ENCODE measurements at regions not wholly inside any gene's neighbourhood (a gene's known extent, or its start where the extent isn't known, plus 50 kb on each side); places are given as distances from the start of the nearest gene placed in this dataset.
"Not testable (repeated sequence)": the region's sequence is repeated elsewhere in the genome, so short reads cannot be mapped to it uniquely, and the experiment has no call there.

- no peak overlapping the region for H3K27ac Mint-ChIP-seq
- no peaks in the 10 kb centered on the region for H3K27me3 Mint-ChIP-seq (ENCODE audit: insufficient read depth)
- intact Hi-C loops (cut with micrococcal nuclease) = no loop called here
- no peaks in the 10 kb centered on the region for H3K36me3 Mint-ChIP-seq (ENCODE audit: low read depth)
- H3K4me1 Mint-ChIP-seq (ENCODE audit: low read depth) = no peaks in the 10 kb centered on the region
- H3K4me3 Mint-ChIP-seq = no peak overlapping the region
- DNase-seq (ENCODE audit: low spot score) = no peak
- no peaks in the 10 kb centered on the region for H3K9me3 Mint-ChIP-seq
Observed at GRCh38 chr11:134589129-134589528, 177.1 kb upstream of the B3GAT1 start.

DNA sequence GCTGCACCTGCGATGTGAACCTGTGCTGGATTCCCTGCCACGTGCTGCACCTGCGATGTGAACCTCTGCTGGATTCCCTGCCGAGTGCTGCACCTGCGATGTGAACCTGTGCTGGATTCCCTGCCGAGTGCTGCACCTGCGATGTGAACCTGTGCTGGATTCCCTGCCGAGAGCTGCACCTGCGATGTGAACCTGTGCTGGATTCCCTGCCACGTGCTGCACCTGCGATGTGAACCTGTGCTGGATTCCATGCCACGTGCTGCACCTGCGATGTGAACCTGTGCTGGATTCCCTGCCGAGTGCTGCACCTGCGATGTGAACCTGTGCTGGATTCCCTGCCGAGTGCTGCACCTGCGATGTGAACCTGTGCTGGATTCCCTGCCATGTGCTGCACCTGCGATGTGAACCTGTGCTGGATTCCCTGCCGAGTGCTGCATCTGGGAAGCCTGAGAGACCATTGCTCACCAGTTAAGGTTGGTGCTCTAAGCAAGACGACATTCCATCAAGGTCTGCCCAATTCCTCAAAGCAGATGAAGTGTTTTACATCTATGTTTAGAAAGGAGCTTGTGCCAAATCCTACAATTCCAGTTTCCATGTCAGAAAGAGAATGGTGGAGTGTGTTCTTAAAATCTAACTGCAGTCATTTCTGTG is 176.5 kb upstream of the B3GAT1 start:
- H3K27ac Mint-ChIP-seq; H3K4me3 Mint-ChIP-seq; H3K36me3 Mint-ChIP-seq (ENCODE audit: low read depth); DNase-seq (ENCODE audit: low spot score); H3K9me3 Mint-ChIP-seq; intact Hi-C loops (cut with micrococcal nuclease); H3K27me3 Mint-ChIP-seq (ENCODE audit: insufficient read depth); H3K4me1 Mint-ChIP-seq (ENCODE audit: low read depth): not testable (repeated sequence)

DNA sequence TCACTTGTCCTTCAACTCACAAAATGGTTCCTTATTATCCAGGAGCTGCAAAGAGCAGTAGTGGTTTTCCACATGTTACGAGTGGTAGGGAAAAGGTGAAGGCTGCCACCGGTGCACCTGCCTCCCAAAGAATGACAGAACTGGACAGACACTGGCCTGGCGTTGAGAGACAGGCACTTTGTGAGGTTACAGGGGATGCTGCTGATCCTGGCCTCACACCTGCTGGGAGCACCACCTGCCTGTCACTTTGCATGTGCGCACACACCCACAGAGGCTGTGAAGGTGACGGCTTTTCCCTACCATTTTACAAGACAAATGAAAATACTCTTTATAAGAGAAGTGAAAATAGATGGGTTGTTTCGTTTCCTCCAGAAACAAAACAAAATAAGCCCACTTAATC is 175.3 kb upstream of the B3GAT1 start:
- Mint-ChIP-seq H3K9me3 (no peaks in the 10 kb centered on the region), H3K27ac (no peak overlapping the region), H3K36me3 (ENCODE audit: low read depth) (no peaks in the 10 kb centered on the region), H3K4me1 (ENCODE audit: low read depth) (peaks cover 10% of the 10 kb centered on the region), H3K27me3 (ENCODE audit: insufficient read depth) (no peaks in the 10 kb centered on the region), H3K4me3 (no peak overlapping the region)
- intact Hi-C loops (cut with micrococcal nuclease) = no loop called here
- no peak for DNase-seq (ENCODE audit: low spot score)

DNA sequence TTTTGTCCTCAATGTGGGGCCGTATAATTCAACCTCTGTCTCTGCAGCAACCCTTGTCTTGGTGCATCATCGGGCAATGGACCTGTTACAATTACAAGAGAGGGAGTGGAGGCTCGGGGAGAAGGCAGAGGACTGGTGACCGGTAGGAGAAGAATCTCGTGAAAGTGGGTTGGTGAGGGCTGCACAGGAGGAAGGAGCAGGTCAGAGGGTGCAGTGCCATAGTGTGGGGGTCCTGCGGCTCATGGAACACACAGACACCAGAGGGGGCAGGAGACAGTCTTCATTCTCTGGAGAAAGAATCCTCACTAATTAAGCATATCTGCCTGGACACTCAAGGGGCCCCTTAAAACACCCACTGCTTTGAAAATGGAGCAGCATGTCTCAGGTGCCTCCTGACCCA is 174.7 kb upstream of the B3GAT1 start:
- no peak for DNase-seq (ENCODE audit: low spot score)
- Mint-ChIP-seq H3K9me3 (no peaks in the 10 kb centered on the region), H3K4me1 (ENCODE audit: low read depth) (peaks cover 10% of the 10 kb centered on the region), H3K27me3 (ENCODE audit: insufficient read depth) (no peaks in the 10 kb centered on the region), H3K27ac (no peak overlapping the region), H3K36me3 (ENCODE audit: low read depth) (no peaks in the 10 kb centered on the region), H3K4me3 (no peak overlapping the region)
- intact Hi-C loops (cut with micrococcal nuclease) = no loop called here

GRCh38 chr11:134585666-134586610 is 173.9 kb upstream of the B3GAT1 start:
- Mint-ChIP-seq H3K4me3 (no peak overlapping the region), H3K36me3 (ENCODE audit: low read depth) (no peaks in the 10 kb centered on the region), H3K4me1 (ENCODE audit: low read depth) (peaks cover 10% of the 10 kb centered on the region), H3K27me3 (ENCODE audit: insufficient read depth) (peaks cover 3% of the 10 kb centered on the region), H3K27ac (no peak overlapping the region), H3K9me3 (no peaks in the 10 kb centered on the region)
- no peak for DNase-seq (ENCODE audit: low spot score)
- intact Hi-C loops (cut with micrococcal nuclease) = no loop called here

- Mint-ChIP-seq H3K4me3 (no peak overlapping the region), H3K27me3 (ENCODE audit: insufficient read depth) (peaks cover 5% of the 10 kb centered on the region), H3K36me3 (ENCODE audit: low read depth) (no peaks in the 10 kb centered on the region), H3K27ac (no peak overlapping the region), H3K4me1 (ENCODE audit: low read depth) (peaks cover 10% of the 10 kb centered on the region), H3K9me3 (no peaks in the 10 kb centered on the region)
- intact Hi-C loops (cut with micrococcal nuclease) = no loop called here
- DNase-seq (ENCODE audit: low spot score) = no peak
Observed at GRCh38 chr11:134584706-134585445, 172.8 kb upstream of the B3GAT1 start.

- Mint-ChIP-seq H3K27ac (no peak overlapping the region), H3K4me1 (ENCODE audit: low read depth) (peaks cover 10% of the 10 kb centered on the region), H3K27me3 (ENCODE audit: insufficient read depth) (peaks cover 5% of the 10 kb centered on the region), H3K4me3 (no peak overlapping the region), H3K36me3 (ENCODE audit: low read depth) (no peaks in the 10 kb centered on the region), H3K9me3 (no peaks in the 10 kb centered on the region)
- DNase-seq (ENCODE audit: low spot score) = no peak
- intact Hi-C loops (cut with micrococcal nuclease) = no loop called here
Observed at GRCh38 chr11:134584001-134584561, 172.0 kb upstream of the B3GAT1 start.

DNA sequence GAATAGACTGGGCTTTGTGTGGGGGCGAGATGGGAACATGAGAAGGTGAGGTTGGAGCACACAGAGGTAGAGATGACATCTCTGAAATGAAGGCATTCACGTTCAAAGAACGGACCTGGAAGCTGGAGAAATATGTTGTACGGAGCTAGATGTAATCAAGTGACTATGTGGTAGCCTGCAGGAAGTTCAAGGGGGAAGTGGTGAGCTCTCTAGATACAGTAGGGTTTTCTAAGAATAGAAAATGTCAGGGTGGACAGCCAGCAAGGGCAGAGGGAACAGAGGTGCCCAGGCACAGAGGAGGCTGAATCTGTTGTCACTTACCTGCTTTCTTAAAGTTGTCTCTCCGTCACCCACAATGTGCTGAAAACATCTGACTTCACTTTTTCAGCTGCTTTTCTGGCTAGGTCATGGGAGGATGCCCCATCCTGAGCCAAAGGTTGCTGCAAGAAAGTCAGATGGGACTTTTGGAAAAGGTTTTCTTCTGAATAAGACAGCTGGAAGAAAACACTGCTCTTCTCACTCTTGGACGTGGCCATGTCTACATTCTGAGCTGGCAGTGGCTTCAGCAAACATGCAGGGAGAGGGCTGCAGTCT is 171.5 kb upstream of the B3GAT1 start:
- no peak for DNase-seq (ENCODE audit: low spot score)
- peaks cover 5% of the 10 kb centered on the region for H3K27me3 Mint-ChIP-seq (ENCODE audit: insufficient read depth)
- H3K36me3 Mint-ChIP-seq (ENCODE audit: low read depth) = no peaks in the 10 kb centered on the region
- H3K4me1 Mint-ChIP-seq (ENCODE audit: low read depth) = peaks cover 10% of the 10 kb centered on the region
- intact Hi-C loops (cut with micrococcal nuclease) = no loop called here
- no peak overlapping the region for H3K4me3 Mint-ChIP-seq
- no peaks in the 10 kb centered on the region for H3K9me3 Mint-ChIP-seq
- H3K27ac Mint-ChIP-seq = no peak overlapping the region

DNA sequence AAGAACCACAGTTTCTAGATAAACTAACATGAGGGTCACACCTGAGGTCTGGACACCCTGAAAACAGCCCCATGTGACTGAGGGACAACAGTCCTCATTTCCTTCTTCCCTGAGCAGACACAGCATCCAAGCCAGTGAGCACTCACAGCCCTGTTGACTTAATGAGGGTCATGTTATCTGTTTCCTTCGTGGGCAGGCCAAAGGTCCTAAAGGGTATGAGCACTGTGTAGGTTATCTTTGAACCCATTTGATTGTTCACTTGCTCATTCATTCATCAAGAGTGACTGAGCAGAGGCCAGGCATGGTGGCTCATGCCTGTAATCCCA is 170.7 kb upstream of the B3GAT1 start:
- intact Hi-C loops (cut with micrococcal nuclease) = no loop called here
- H3K4me1 Mint-ChIP-seq (ENCODE audit: low read depth) = peaks cover 10% of the 10 kb centered on the region

GRCh38 chr11:134581966-134582769 is 170.1 kb upstream of the B3GAT1 start:
- DNase-seq (ENCODE audit: low spot score) = no peak
- no peaks in the 10 kb centered on the region for H3K36me3 Mint-ChIP-seq (ENCODE audit: low read depth)
- no peak overlapping the region for H3K4me3 Mint-ChIP-seq
- no peak overlapping the region for H3K27ac Mint-ChIP-seq
- no peaks in the 10 kb centered on the region for H3K9me3 Mint-ChIP-seq
- peaks cover 5% of the 10 kb centered on the region for H3K27me3 Mint-ChIP-seq (ENCODE audit: insufficient read depth)
- intact Hi-C loops (cut with micrococcal nuclease) = no loop called here
- H3K4me1 Mint-ChIP-seq (ENCODE audit: low read depth) = peaks cover 10% of the 10 kb centered on the region

More for the DNA sequence above, 170.7 kb upstream of the B3GAT1 start:
- no peaks in the 10 kb centered on the region for H3K36me3 Mint-ChIP-seq (ENCODE audit: low read depth)
- no peak overlapping the region for H3K4me3 Mint-ChIP-seq
- no peak for DNase-seq (ENCODE audit: low spot score)
- peaks cover 5% of the 10 kb centered on the region for H3K27me3 Mint-ChIP-seq (ENCODE audit: insufficient read depth)
- no peaks in the 10 kb centered on the region for H3K9me3 Mint-ChIP-seq
- H3K27ac Mint-ChIP-seq = no peak overlapping the region

DNA sequence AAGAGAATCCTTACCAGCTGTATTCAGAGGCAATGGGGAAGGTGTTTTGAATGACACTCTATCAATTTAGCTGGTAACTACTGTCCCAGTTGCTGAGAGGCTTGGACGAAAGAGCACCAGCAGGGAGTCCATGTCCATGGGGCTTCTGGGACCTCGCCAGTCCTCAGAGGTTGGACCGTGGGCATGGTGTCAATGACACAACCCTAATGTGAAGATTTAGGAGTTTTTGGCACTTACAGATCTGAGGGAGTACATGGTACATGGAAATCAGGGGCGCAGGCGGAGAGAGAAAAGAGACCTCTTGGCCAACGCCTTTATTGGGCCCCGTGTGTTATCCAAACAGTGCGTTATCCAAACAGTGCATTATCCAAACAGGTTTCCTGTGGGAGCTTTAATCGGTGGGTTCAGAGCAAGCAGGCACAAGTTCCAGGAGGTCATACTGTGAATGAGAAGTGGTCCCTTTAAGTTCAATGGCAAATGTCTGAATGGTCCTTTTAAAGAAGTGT is 169.1 kb upstream of the B3GAT1 start:
- intact Hi-C loops (cut with micrococcal nuclease) = no loop called here
- Mint-ChIP-seq H3K27me3 (ENCODE audit: insufficient read depth) (peaks cover 5% of the 10 kb centered on the region), H3K4me1 (ENCODE audit: low read depth) (peaks cover 10% of the 10 kb centered on the region), H3K36me3 (ENCODE audit: low read depth) (no peaks in the 10 kb centered on the region), H3K27ac (no peak overlapping the region), H3K4me3 (no peak overlapping the region), H3K9me3 (no peaks in the 10 kb centered on the region)
- no peak for DNase-seq (ENCODE audit: low spot score)

- peaks cover 5% of the 10 kb centered on the region for H3K27me3 Mint-ChIP-seq (ENCODE audit: insufficient read depth)
- no peak for DNase-seq (ENCODE audit: low spot score)
- H3K27ac Mint-ChIP-seq = no peak overlapping the region
- H3K4me3 Mint-ChIP-seq = no peak overlapping the region
- H3K4me1 Mint-ChIP-seq (ENCODE audit: low read depth) = peaks cover 10% of the 10 kb centered on the region
- H3K9me3 Mint-ChIP-seq = no peaks in the 10 kb centered on the region
- intact Hi-C loops (cut with micrococcal nuclease) = no loop called here
- no peaks in the 10 kb centered on the region for H3K36me3 Mint-ChIP-seq (ENCODE audit: low read depth)
Observed at GRCh38 chr11:134580610-134580975, 168.6 kb upstream of the B3GAT1 start.
